Panc1 (cell line): ENCODE measurements at regions not wholly inside any gene's neighbourhood (a gene's known extent, or its start where the extent isn't known, plus 50 kb on each side); places are given as distances from the start of the nearest gene placed in this dataset.

ENCODE experiments used
- ATAC-seq: fragments of 200-7000 bp; cut with Tn5 transposase; 2 replicates; pipeline ENCODE4 v1.9.1; 2020; ENCODE audit warnings: mild to moderate bottlenecking, moderate library complexity
- BruUV-seq: library from RNA; stranded (reverse); fragments of 400-500 nt; replicated peaks from 2 replicates; lab custom pipeline; 2021; lab: Mats Ljungman, UMichigan
- CTCF ChIA-PET: fragments of 300-600 bp; sonication (Branson Sonifier 250); formaldehyde crosslinking; loops from one replicate; lab custom pipeline; 2022; ENCODE audit warnings: antibody characterized with exemption; lab: Charles Lee
- POLR2A ChIA-PET: fragments of 300-600 bp; sonication (Branson Sonifier 250); formaldehyde crosslinking; loops from one replicate; lab custom pipeline; 2022; ENCODE audit warnings: antibody characterized with exemption; lab: Charles Lee
- DNase-seq: peaks from one replicate; pipeline ENCODE4 v3.0.0-alpha.2; 2010; ENCODE audit warnings: low read depth, low spot score
- H3K27ac ChIP-seq: 2 replicates; pipeline ENCODE4 v1.5.1; 2011; ENCODE audit warnings: mild to moderate bottlenecking, low read length, inconsistent platforms
- H3K27me3 ChIP-seq: fragments of 200-500 bp; sonication (Bioruptor generic); 2 replicates; pipeline ENCODE4 v1.6.0; 2014; ENCODE audit warnings: low read length, inconsistent platforms; ENCODE audit not compliant: control insufficient read depth, insufficient read depth
- H3K36me3 ChIP-seq: fragments of 200-500 bp; sonication (Bioruptor generic); 2 replicates; pipeline ENCODE4 v1.5.1; 2014; ENCODE audit warnings: inconsistent platforms, mild to moderate bottlenecking, low read length, moderate library complexity; ENCODE audit not compliant: control insufficient read depth, insufficient read depth
- H3K4me1 ChIP-seq: 2 replicates; pipeline ENCODE4 v1.5.1; 2011; ENCODE audit warnings: inconsistent platforms, mild to moderate bottlenecking, low read length, moderate library complexity; ENCODE audit not compliant: control insufficient read depth, insufficient read depth
- H3K4me3 ChIP-seq, 2 experiments: 2 replicates each; pipeline ENCODE4 v1.5.1; 2011 to 2012; ENCODE audit warnings: low read depth in 2 of 2, low read length in 2 of 2, mild to moderate bottlenecking in 2 of 2, inconsistent platforms in 1 of 2, moderate library complexity in 1 of 2
- H3K9me3 ChIP-seq: fragments of 200-500 bp; sonication (Bioruptor generic); 2 replicates; pipeline ENCODE4 v1.5.1; 2014; ENCODE audit warnings: low read depth, mild to moderate bottlenecking, inconsistent platforms, low read length, moderate library complexity; ENCODE audit not compliant: control insufficient read depth, insufficient read depth
- POLR2AphosphoS5 ChIP-seq: IDR thresholded peaks from 2 replicates; pipeline ENCODE4 v1.6.1; 2012; ENCODE audit warnings: mild to moderate bottlenecking, low read depth, low read length, moderate library complexity
- SIN3A ChIP-seq: IDR thresholded peaks from 2 replicates; pipeline ENCODE4 v1.6.1; 2012; ENCODE audit warnings: low read depth, mild to moderate bottlenecking, low read length, moderate library complexity, borderline replicate concordance; ENCODE audit not compliant: insufficient read depth
- TCF7L2 ChIP-seq: IDR thresholded peaks from 2 replicates; pipeline ENCODE4 v1.6.1; 2011; ENCODE audit warnings: mild to moderate bottlenecking, low read depth, low read length, inconsistent platforms
- in situ Hi-C: cut with HindIII; loops from 2 replicates; pipeline ENCODE4 v1.10.0; 2016; ENCODE audit warnings: low sequenced_read_pairs, low pct_unique_long_range_greater_than_20kb
- intact Hi-C: fragments of 100-400 bp; cut with micrococcal nuclease; formaldehyde crosslinking; loops from one replicate; pipeline ENCODE4 v1.10.0; 2022; ENCODE audit not compliant: unreplicated experiment
- TF ChIP-seq, protein P1 (sequence below), 2 experiments: IDR thresholded peaks; 2 replicates each; pipeline ENCODE4 v1.6.1; 2011 to 2012; ENCODE audit warnings: low read depth in 2 of 2, control low read depth in 1 of 2, low read length in 1 of 2, mild to moderate bottlenecking in 1 of 2, moderate library complexity in 1 of 2; ENCODE audit not compliant: insufficient read depth in 1 of 2
- TF ChIP-seq, protein P2 (sequence below): fragments of 450-650 bp; IDR thresholded peaks from 2 replicates; pipeline ENCODE4 v1.5.1; 2017; ENCODE audit warnings: mild to moderate bottlenecking

- Histone ChIP-seq H3K36me3 (no peaks in the 10 kb centered on the region), H3K9me3 (no peaks in the 10 kb centered on the region), H3K27me3 (no peaks in the 10 kb centered on the region), H3K4me1 (no peaks in the 10 kb centered on the region), H3K27ac (no peak overlapping the region), H3K4me3 (no peak overlapping the region)
- intact Hi-C loops (no loop called here), in situ Hi-C loops (no loop called here)
- ATAC-seq: no peak
- no peak for DNase-seq
- no peak for TF ChIP-seq POLR2AphosphoS5
- TF ChIP-seq, protein P1, sequence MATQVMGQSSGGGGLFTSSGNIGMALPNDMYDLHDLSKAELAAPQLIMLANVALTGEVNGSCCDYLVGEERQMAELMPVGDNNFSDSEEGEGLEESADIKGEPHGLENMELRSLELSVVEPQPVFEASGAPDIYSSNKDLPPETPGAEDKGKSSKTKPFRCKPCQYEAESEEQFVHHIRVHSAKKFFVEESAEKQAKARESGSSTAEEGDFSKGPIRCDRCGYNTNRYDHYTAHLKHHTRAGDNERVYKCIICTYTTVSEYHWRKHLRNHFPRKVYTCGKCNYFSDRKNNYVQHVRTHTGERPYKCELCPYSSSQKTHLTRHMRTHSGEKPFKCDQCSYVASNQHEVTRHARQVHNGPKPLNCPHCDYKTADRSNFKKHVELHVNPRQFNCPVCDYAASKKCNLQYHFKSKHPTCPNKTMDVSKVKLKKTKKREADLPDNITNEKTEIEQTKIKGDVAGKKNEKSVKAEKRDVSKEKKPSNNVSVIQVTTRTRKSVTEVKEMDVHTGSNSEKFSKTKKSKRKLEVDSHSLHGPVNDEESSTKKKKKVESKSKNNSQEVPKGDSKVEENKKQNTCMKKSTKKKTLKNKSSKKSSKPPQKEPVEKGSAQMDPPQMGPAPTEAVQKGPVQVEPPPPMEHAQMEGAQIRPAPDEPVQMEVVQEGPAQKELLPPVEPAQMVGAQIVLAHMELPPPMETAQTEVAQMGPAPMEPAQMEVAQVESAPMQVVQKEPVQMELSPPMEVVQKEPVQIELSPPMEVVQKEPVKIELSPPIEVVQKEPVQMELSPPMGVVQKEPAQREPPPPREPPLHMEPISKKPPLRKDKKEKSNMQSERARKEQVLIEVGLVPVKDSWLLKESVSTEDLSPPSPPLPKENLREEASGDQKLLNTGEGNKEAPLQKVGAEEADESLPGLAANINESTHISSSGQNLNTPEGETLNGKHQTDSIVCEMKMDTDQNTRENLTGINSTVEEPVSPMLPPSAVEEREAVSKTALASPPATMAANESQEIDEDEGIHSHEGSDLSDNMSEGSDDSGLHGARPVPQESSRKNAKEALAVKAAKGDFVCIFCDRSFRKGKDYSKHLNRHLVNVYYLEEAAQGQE (IDR thresholded peaks at IDR 0.05; ENCODE audit: insufficient read depth in 1 of 2, low read depth in 2 of 2, low read length in 1 of 2): no peak
- TF ChIP-seq, protein P2, sequence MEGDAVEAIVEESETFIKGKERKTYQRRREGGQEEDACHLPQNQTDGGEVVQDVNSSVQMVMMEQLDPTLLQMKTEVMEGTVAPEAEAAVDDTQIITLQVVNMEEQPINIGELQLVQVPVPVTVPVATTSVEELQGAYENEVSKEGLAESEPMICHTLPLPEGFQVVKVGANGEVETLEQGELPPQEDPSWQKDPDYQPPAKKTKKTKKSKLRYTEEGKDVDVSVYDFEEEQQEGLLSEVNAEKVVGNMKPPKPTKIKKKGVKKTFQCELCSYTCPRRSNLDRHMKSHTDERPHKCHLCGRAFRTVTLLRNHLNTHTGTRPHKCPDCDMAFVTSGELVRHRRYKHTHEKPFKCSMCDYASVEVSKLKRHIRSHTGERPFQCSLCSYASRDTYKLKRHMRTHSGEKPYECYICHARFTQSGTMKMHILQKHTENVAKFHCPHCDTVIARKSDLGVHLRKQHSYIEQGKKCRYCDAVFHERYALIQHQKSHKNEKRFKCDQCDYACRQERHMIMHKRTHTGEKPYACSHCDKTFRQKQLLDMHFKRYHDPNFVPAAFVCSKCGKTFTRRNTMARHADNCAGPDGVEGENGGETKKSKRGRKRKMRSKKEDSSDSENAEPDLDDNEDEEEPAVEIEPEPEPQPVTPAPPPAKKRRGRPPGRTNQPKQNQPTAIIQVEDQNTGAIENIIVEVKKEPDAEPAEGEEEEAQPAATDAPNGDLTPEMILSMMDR: no peak
- TF ChIP-seq TCF7L2: no peak
- TF ChIP-seq SIN3A: no peak
- ChIA-PET POLR2A (no interaction called here), CTCF (no interaction called here)
- BruUV-seq: no TSS peak
These were observed 519.1 kb upstream of the ANKRD30A start for GRCh38 chr10:36606234-36606839.

GRCh38 chr10:36604316-36604715 lies 521.1 kb upstream of the ANKRD30A start:
- no peak overlapping the region for H3K27ac ChIP-seq
- no peaks in the 10 kb centered on the region for H3K9me3 ChIP-seq
- BruUV-seq: no TSS peak
- in situ Hi-C loops (no loop called here), intact Hi-C loops (no loop called here)
- ChIA-PET CTCF (no interaction called here), POLR2A (no interaction called here)
- DNase-seq (no peak), ATAC-seq (no peak)
- no peaks in the 10 kb centered on the region for H3K36me3 ChIP-seq
- TF ChIP-seq POLR2AphosphoS5 (no peak), SIN3A (no peak), TCF7L2 (no peak)
- TF ChIP-seq, protein P2: no peak
- TF ChIP-seq, protein P1 (IDR thresholded peaks at IDR 0.05; ENCODE audit: insufficient read depth in 1 of 2, low read depth in 2 of 2, low read length in 1 of 2): no peak
- H3K4me1 ChIP-seq: no peaks in the 10 kb centered on the region
- no peaks in the 10 kb centered on the region for H3K27me3 ChIP-seq
- H3K4me3 ChIP-seq: no peak overlapping the region
